Smooth muscle cell (in vitro differentiated cells): ENCODE measurements at regions not wholly inside any gene's neighbourhood (a gene's known extent, or its start where the extent isn't known, plus 50 kb on each side); places are given as distances from the start of the nearest gene placed in this dataset.
"Not testable (repeated sequence)": the region's sequence is repeated elsewhere in the genome, so short reads cannot be mapped to it uniquely, and the experiment has no call there.

Experiments
- DNase-seq: peaks from one replicate; lab custom pipeline; 2025; ENCODE audit not compliant: unreplicated experiment; lab: John Stamatoyannopoulos, UW
- H2AFZ ChIP-seq: fragments of 200-600 bp; sonication (generic); 2 replicates; pipeline ENCODE4 v1.6.0; 2016; ENCODE audit warnings: antibody characterized with exemption, low read depth, mild to moderate bottlenecking
- H3F3A ChIP-seq: fragments of 200-600 bp; sonication (generic); 2 replicates; pipeline ENCODE4 v1.6.0; 2017; ENCODE audit warnings: antibody characterized with exemption, low read depth
- H3K27ac ChIP-seq: fragments of 200-600 bp; sonication (generic); 2 replicates; pipeline ENCODE4 v1.5.1; 2016; ENCODE audit warnings: low read depth, mild to moderate bottlenecking
- H3K27me3 ChIP-seq: fragments of 200-600 bp; sonication (generic); 2 replicates; pipeline ENCODE4 v1.6.1; 2016; ENCODE audit warnings: low read depth, mild to moderate bottlenecking
- H3K36me3 ChIP-seq: fragments of 200-600 bp; sonication (generic); 2 replicates; pipeline ENCODE4 v1.5.1; 2016; ENCODE audit warnings: low read depth
- H3K4me1 ChIP-seq: fragments of 200-600 bp; sonication (generic); 2 replicates; pipeline ENCODE4 v1.5.1; 2016; ENCODE audit warnings: low read depth
- H3K4me2 ChIP-seq: fragments of 200-600 bp; sonication (generic); 2 replicates; pipeline ENCODE4 v1.6.0; 2016; ENCODE audit warnings: mild to moderate bottlenecking
- H3K4me3 ChIP-seq: fragments of 200-600 bp; sonication (generic); 2 replicates; pipeline ENCODE4 v1.5.1; 2016; ENCODE audit warnings: mild to moderate bottlenecking
- H3K79me2 ChIP-seq: fragments of 200-600 bp; sonication (generic); 2 replicates; pipeline ENCODE4 v1.6.0; 2016; ENCODE audit warnings: low read depth, mild to moderate bottlenecking
- H3K9ac ChIP-seq: fragments of 200-600 bp; sonication (generic); 2 replicates; pipeline ENCODE4 v1.6.0; 2016; ENCODE audit warnings: low read depth
- H3K9me3 ChIP-seq: fragments of 200-600 bp; sonication (generic); replicated peaks from 2 replicates; pipeline ENCODE4 v1.5.1; 2016; ENCODE audit warnings: low read depth
- H4K20me1 ChIP-seq: fragments of 200-600 bp; sonication (generic); 2 replicates; pipeline ENCODE4 v1.6.0; 2016; ENCODE audit warnings: low read depth
- CTCF ChIP-seq: fragments of 200-600 bp; sonication (generic); IDR thresholded peaks from 2 replicates; pipeline ENCODE4 v1.5.1; 2017; ENCODE audit warnings: borderline replicate concordance, mild to moderate bottlenecking, antibody characterized with exemption; ENCODE audit not compliant: insufficient read depth, poor library complexity, severe bottlenecking
- WGBS: methylation state at CpG from one replicate; pipeline ENCODE4 v1.1.7; 2016; ENCODE audit warnings: low lambda C conversion rate; 5-methylcytosine and 5-hydroxymethylcytosine counted together

DNA sequence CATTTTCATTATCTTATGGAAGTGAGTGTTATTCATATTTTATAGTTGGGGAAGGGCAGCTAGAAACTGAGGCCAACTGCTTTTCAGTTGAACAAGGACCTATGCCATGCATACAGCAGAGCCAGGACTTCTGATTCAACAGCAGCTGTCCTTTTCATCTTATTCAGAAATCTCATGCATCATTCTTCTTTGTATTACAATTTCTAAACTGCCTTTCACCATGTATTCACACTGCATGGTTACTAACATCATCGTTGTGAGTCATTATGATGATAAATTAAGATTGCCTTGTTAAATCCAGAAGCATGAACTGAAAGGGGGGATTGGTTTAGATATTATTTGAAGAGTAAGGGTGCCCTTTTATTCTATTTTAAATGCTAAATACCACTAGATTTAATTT, 1470.1 kb upstream of the GOT2 start:
- DNase-seq = no peak
- Histone ChIP-seq H3K4me3 (no peak overlapping the region), H3K36me3 (no peaks in the 10 kb centered on the region), H3K4me1 (peaks cover 9% of the 10 kb centered on the region), H3K27me3 (no peaks in the 10 kb centered on the region), H3K79me2 (no peaks in the 10 kb centered on the region), H4K20me1 (no peaks in the 10 kb centered on the region), H3K4me2 (no peak overlapping the region), H3K9me3 (no peaks in the 10 kb centered on the region), H3K9ac (no peak overlapping the region), H3F3A (no peaks in the 10 kb centered on the region), H2AFZ (no peak overlapping the region), H3K27ac (no peak overlapping the region)
- WGBS = 69% methylated on average over 1 of the region's 1 CpG
- TF ChIP-seq CTCF = no peak

DNA sequence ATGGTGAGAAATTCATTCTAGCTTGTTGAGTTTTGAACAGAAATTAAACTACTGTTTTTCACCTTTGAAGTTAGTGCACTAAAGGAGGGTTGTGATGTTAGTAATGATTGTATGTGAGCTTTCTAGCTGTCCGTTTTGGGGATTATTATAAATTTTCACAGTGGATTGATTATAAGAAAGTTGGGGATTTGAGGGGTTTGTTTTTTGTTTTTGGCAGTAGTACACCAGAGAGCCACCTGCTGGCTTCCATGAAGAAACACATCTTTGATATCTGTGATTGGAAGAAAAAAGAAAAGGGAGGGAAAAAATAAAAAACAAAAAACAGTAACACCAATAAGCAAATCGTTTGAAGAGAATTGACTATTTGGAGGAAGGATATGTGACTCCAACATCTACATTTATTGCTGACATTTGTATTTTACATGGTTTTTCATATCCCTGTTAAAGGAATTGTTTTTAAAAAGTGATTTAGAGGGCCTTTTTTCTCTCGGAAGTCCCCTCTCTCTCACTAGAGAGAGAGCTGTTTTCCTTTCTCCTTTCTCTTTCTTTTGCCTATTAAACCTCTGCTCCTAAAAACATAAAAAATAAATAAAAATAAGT, 1469.5 kb upstream of the GOT2 start:
- Histone ChIP-seq H4K20me1 (no peaks in the 10 kb centered on the region), H3F3A (no peaks in the 10 kb centered on the region), H3K36me3 (no peaks in the 10 kb centered on the region), H3K4me1 (peaks cover 9% of the 10 kb centered on the region), H3K9ac (no peak overlapping the region), H3K4me3 (no peak overlapping the region), H3K27me3 (no peaks in the 10 kb centered on the region), H2AFZ (no peak overlapping the region), H3K4me2 (no peak overlapping the region), H3K79me2 (no peaks in the 10 kb centered on the region), H3K27ac (no peak overlapping the region), H3K9me3 (no peaks in the 10 kb centered on the region)
- 45% methylated on average over 3 of the region's 3 CpGs for WGBS
- no peak for DNase-seq
- TF ChIP-seq CTCF = peak; percentile 59

DNA sequence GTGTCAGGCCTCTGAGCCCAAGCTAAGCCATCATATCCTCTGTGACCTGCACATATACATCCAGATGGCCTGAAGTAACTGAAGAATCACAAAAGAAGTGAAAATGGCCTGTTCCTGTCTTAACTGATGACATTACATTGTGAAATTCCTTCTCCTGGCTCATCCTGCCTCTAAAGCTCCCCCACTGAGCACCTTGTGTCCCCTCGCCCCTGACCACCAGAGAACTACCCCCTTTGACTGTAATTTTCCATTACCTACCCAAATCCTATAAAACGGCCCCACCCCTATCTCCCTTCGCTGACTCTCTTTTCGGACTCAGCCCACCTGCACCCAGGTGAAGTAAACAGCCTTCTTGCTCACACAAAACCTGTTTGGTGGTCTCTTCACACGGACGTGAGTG, 1466.6 kb upstream of the GOT2 start:
- not testable (repeated sequence) for H3K4me1 ChIP-seq, DNase-seq, H3F3A ChIP-seq, H2AFZ ChIP-seq, H3K27me3 ChIP-seq, H3K36me3 ChIP-seq, H3K9me3 ChIP-seq, H3K27ac ChIP-seq, H3K79me2 ChIP-seq, H3K9ac ChIP-seq, H3K4me3 ChIP-seq, H3K4me2 ChIP-seq, H4K20me1 ChIP-seq
- 78% methylated on average over 6 of the region's 6 CpGs for WGBS

DNA sequence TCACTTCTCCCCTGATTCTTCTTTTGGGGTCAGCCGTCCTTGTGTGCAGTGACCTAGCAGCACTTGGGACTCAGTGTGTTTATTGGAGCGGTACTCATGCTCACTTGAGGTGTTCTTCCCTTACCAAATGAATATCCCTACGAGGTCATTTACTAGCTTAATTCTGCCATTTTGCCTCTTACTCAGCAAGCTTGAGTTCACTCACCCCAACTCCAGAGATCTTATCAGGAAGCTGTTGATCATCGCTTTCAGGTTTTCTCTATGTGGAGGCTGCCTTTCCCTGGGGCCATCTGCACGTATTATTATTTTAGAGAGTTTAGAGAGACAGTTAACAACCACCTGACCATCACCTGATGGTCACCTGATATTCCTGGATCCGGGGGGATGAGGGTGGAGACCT, 1466.0 kb upstream of the GOT2 start:
- Histone ChIP-seq H3K9me3 (no peaks in the 10 kb centered on the region), H3K79me2 (no peaks in the 10 kb centered on the region), H3F3A (no peaks in the 10 kb centered on the region), H3K4me3 (no peak overlapping the region), H2AFZ (no peak overlapping the region), H3K27me3 (no peaks in the 10 kb centered on the region), H3K4me1 (no peaks in the 10 kb centered on the region), H4K20me1 (no peaks in the 10 kb centered on the region), H3K9ac (no peak overlapping the region), H3K36me3 (no peaks in the 10 kb centered on the region), H3K27ac (no peak overlapping the region), H3K4me2 (no peak overlapping the region)
- TF ChIP-seq CTCF = no peak
- DNase-seq = no peak
- 75% methylated on average over 6 of the region's 6 CpGs for WGBS
